ENCODE measurements at regions not wholly inside any gene's neighbourhood (a gene's known extent, or its start where the extent isn't known, plus 50 kb on each side); places are given as distances from the start of the nearest gene placed in this dataset.

DNA sequence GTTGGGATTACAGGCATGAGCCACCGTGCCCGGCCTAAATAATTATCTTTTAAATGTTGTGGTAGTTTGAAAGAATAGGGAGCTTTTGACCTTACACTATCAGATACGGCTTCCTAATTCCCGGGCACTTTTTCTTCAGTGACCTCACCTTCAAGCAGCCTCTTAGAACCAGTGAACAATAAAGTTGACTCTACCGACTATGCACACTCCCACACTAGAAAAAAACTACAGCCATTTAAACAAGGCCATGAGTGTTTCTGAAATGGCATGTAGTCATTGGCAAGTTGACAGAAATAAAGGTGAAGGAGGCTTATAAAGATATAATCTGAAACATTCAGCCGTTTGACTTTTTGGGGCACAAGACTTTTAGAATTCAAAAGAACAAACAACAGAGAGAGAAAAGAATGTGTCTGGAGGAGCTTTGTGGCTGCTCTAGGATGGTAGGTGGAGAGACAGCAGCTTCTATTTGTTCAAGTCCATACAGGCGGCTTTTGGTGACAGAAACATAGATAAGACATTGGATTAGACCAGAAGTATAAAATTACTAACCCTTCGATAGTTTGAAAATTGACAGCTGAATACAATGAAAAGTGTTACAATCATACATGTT, 75.2 kb downstream of the GJA1 start:
- Histone ChIP-seq H3K27me3 (no peaks in the 10 kb centered on the region), H3K36me3 (no peaks in the 10 kb centered on the region), H3K9me3 (no peaks in the 10 kb centered on the region), H3K4me3 (no peak overlapping the region), H3K4me1 (peaks cover 0 to 6% of the 10 kb centered on the region in 2 donors), H3K27ac (no peak overlapping the region)
- no peak for TF ChIP-seq CTCF (IDR thresholded peaks at IDR 0.05)
- no peak for DNase-seq (ENCODE audit: low spot score)

GRCh38 chr6:121515630-121516265, 80.3 kb downstream of the GJA1 start:
- H3K27me3 ChIP-seq, result no peaks in the 10 kb centered on the region
- H3K27ac ChIP-seq, result no peak overlapping the region
- H3K4me1 ChIP-seq, result no peaks in the 10 kb centered on the region
- no peak for DNase-seq (ENCODE audit: low spot score)
- H3K36me3 ChIP-seq, result no peaks in the 10 kb centered on the region
- H3K4me3 ChIP-seq, result no peak overlapping the region
- no peaks in the 10 kb centered on the region for H3K9me3 ChIP-seq
- no peak for TF ChIP-seq CTCF (IDR thresholded peaks at IDR 0.05)

DNA sequence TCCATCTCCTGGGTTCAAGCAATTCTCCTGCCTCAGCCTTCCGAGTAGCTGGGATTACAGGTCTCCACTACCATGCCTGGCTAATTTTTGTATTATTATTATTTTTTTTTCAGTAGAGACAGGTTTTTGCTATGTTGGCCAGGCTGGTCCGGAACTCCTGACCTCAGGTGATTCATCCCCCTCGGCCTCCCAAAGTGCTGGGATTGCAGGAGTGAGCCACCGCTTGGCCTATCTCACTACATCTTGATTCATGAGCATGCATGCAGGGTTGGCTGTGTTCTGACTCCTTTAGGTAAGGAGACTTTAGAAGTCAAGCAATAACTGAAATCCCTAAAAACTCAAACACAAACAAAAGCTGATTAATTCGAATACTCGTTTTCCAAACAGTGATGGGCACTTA, 80.9 kb downstream of the GJA1 start:
- no peaks in the 10 kb centered on the region for H3K27me3 ChIP-seq
- no peak overlapping the region for H3K4me3 ChIP-seq
- DNase-seq (ENCODE audit: low spot score), result no peak
- H3K4me1 ChIP-seq, result no peaks in the 10 kb centered on the region
- no peaks in the 10 kb centered on the region for H3K9me3 ChIP-seq
- no peak for TF ChIP-seq CTCF (IDR thresholded peaks at IDR 0.05)
- no peaks in the 10 kb centered on the region for H3K36me3 ChIP-seq
- H3K27ac ChIP-seq, result no peak overlapping the region

DNA sequence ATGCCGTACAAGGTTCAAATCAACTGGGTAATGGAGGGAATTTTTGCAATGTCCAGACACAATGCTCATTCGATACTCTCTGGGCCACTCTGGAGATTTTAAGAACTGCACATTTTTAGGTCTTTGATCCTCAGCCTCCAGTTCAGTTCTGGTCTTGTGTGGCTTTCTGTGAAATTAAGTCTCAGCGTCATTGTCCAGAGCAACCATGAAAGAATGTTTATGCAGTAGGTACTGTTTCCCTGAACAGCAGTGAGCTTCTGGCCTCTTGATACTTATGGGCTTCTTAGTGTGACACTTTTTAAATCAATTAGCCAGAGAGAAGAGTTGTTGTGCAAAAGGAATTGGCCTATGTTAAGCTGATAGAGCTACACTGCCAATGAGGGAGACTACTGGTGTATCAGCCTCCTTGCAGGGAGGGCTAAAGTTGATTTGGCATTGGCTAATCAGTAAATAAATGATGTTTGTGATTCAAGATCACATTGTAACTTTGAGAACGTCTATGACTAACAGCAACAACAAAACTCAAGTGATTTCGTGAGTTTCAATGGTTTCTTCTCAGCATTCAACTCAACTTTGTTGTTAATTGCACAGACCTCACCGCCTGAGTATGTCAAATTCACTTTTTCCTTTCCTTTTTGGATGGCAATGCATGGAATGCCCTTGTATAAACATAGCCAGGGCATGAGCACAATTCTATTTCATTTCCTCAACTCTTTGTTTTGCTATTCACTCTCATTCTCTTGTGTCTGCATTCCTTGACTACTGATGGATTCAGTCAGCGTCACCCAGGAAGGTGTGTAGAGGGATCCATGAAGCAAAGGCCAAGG, 85.1 kb downstream of the GJA1 start:
- Histone ChIP-seq H3K9me3 (no peaks in the 10 kb centered on the region), H3K27me3 (no peaks in the 10 kb centered on the region), H3K27ac (peak overlapping the region in 1 of 2 donors; percentile 74), H3K4me1 (no peaks in the 10 kb centered on the region), H3K4me3 (no peak overlapping the region), H3K36me3 (no peaks in the 10 kb centered on the region)
- no peak for TF ChIP-seq CTCF (IDR thresholded peaks at IDR 0.05)
- no peak for DNase-seq (ENCODE audit: low spot score)

- no peaks in the 10 kb centered on the region for H3K4me1 ChIP-seq
- H3K27me3 ChIP-seq, result no peaks in the 10 kb centered on the region
- H3K9me3 ChIP-seq, result no peaks in the 10 kb centered on the region
- H3K27ac ChIP-seq, result peak overlapping the region in 1 of 2 donors; percentile 74
- H3K36me3 ChIP-seq, result no peaks in the 10 kb centered on the region
- TF ChIP-seq CTCF (IDR thresholded peaks at IDR 0.05), result no peak
- DNase-seq (ENCODE audit: low spot score), result no peak
- H3K4me3 ChIP-seq, result no peak overlapping the region
Observed at GRCh38 chr6:121521164-121521555, 85.7 kb downstream of the GJA1 start.
